ENCODE measurements at regions not wholly inside any gene's neighbourhood (a gene's known extent, or its start where the extent isn't known, plus 50 kb on each side); places are given as distances from the start of the nearest gene placed in this dataset.
"Not testable (repeated sequence)": the region's sequence is repeated elsewhere in the genome, so short reads cannot be mapped to it uniquely, and the experiment has no call there.

GRCh38 chr3:164458986-164459385 is 619.3 kb downstream of the SI start:
- no peak for DNase-seq

- no peak for DNase-seq
Measured at GRCh38 chr3:164453714-164454113, 624.6 kb downstream of the SI start.

- no peak for DNase-seq
Measured at GRCh38 chr3:164452707-164453106, 625.6 kb downstream of the SI start.

- DNase-seq, result no peak
Measured at GRCh38 chr3:164451072-164451910, 627.0 kb downstream of the SI start.

GRCh38 chr3:164450276-164450905 is 627.9 kb downstream of the SI start:
- DNase-seq, result no peak

GRCh38 chr3:164419220-164419619 is 659.1 kb downstream of the SI start:
- DNase-seq, result no peak

GRCh38 chr3:164418414-164418813 is 659.9 kb downstream of the SI start:
- DNase-seq, result no peak

GRCh38 chr3:164417955-164418354 is 660.3 kb downstream of the SI start:
- no peak for DNase-seq

- DNase-seq, result no peak
Measured at GRCh38 chr3:164416491-164417222, 661.6 kb downstream of the SI start.

GRCh38 chr3:164408326-164408725 is 670.0 kb downstream of the SI start:
- no peak for DNase-seq

- no peak for DNase-seq
Measured at GRCh38 chr3:164407111-164407510, 671.2 kb downstream of the SI start.

GRCh38 chr3:164406281-164406680 is 672.0 kb downstream of the SI start:
- DNase-seq, result no peak

- no peak for DNase-seq
Measured at GRCh38 chr3:164401923-164402322, 676.4 kb downstream of the SI start.

- not testable (repeated sequence) for DNase-seq
Measured at GRCh38 chr3:164401440-164401839, 676.9 kb downstream of the SI start.

- DNase-seq, result no peak
Measured at GRCh38 chr3:164397462-164397861, 680.8 kb downstream of the SI start.

GRCh38 chr3:164393171-164393570 is 685.1 kb downstream of the SI start:
- DNase-seq, result no peak

GRCh38 chr3:164390046-164390445 is 688.2 kb downstream of the SI start:
- DNase-seq, result no peak

- no peak for DNase-seq
Measured at GRCh38 chr3:164387236-164387635, 691.1 kb downstream of the SI start.

- DNase-seq, result no peak
Measured at GRCh38 chr3:164380156-164380555, 698.1 kb downstream of the SI start.

- DNase-seq, result no peak
Measured at GRCh38 chr3:164377466-164377865, 700.8 kb downstream of the SI start.

GRCh38 chr3:164375995-164376394 is 702.3 kb downstream of the SI start:
- no peak for DNase-seq

- no peak for DNase-seq
Measured at GRCh38 chr3:164375538-164375937, 702.8 kb downstream of the SI start.

- DNase-seq, result no peak
Measured at GRCh38 chr3:164371681-164372080, 706.6 kb downstream of the SI start.

GRCh38 chr3:164370970-164371369 is 707.3 kb downstream of the SI start:
- DNase-seq, result no peak

Data from suppressor macrophage treated with lipopolysaccharide for 4 hours (primary cell).